Lower lobe of right lung (tissue), 2 donors: ENCODE measurements at regions not wholly inside any gene's neighbourhood (a gene's known extent, or its start where the extent isn't known, plus 50 kb on each side); places are given as distances from the start of the nearest gene placed in this dataset.

Experiments
- ATAC-seq, 2 donors: fragments of 200-7000 bp; cut with Tn5 transposase; one replicate each; pipeline ENCODE4 v1.9.1; 2020 to 2022; ENCODE audit warnings: mild to moderate bottlenecking in 2 of 2, moderate library complexity in 2 of 2
- DNase-seq: peaks from one replicate; pipeline ENCODE4 v3.0.0-alpha.2; 2020
- H3K27ac ChIP-seq: fragments of 200-600 bp; one replicate; pipeline ENCODE4 v1.8.0; 2022
- H3K27me3 ChIP-seq: fragments of 200-600 bp; one replicate; pipeline ENCODE4 v1.8.0; 2022; ENCODE audit warnings: low read depth
- H3K36me3 ChIP-seq: fragments of 200-600 bp; one replicate; pipeline ENCODE4 v1.8.0; 2022; ENCODE audit warnings: mild to moderate bottlenecking
- H3K4me1 ChIP-seq: fragments of 200-600 bp; one replicate; pipeline ENCODE4 v1.8.0; 2022
- H3K4me3 ChIP-seq: fragments of 200-600 bp; one replicate; pipeline ENCODE4 v1.8.0; 2022; ENCODE audit warnings: mild to moderate bottlenecking
- H3K9me3 ChIP-seq: fragments of 200-600 bp; one replicate; pipeline ENCODE4 v1.8.0; 2022
- CTCF ChIP-seq: fragments of 200-600 bp; IDR thresholded peaks from one replicate; pipeline ENCODE4 v1.8.0; 2022; ENCODE audit warnings: antibody characterized with exemption, mild to moderate bottlenecking
- intact Hi-C: fragments of 100-400 bp; cut with DNase I; formaldehyde crosslinking; loops from one replicate; pipeline ENCODE4 v1.11.0; 2022
- donor health status: DM: no; HTN: yes; CAD: no; lungs with severe emphysema.

DNA sequence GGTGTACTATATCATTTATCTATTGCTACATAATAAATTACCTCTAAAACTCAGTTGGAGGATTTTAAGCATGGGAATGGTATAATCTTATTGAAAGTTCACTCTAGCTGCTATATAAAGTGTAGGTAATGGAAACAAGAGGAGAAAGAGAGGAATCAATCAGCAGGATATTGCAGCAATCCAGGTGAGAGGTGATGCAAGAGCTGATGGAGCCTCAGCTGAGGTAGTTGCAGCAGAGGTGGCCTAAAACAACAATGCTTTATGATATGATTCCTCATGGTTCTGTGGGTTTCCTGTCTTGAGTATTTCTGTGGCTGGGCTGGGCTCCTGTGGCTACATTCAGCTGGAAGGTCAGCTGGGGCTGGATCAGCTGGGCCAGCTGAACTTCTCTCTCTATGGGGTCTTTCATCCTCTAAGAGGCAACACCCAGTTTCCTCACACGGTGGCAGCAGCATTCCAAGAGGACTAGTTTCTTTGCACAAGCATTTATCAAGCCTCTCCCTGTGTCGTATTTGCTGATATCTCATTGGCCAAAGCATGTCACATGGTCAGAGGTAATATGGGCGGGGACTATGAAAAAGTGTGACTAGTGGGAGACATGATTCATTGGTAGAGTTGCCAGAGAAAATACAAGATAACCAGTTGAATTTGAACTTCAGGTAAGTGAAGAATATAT lies 135.4 kb upstream of the LARGE1 start:
- H3K4me3 ChIP-seq: no peak overlapping the region
- H3K27me3 ChIP-seq: peaks cover 5% of the 10 kb centered on the region
- no peak for TF ChIP-seq CTCF
- ATAC-seq (no peak), DNase-seq (no peak)
- H3K27ac ChIP-seq: no peak overlapping the region
- no peaks in the 10 kb centered on the region for H3K4me1 ChIP-seq
- peaks cover 11% of the 10 kb centered on the region for H3K9me3 ChIP-seq
- intact Hi-C loops: no loop called here
- no peaks in the 10 kb centered on the region for H3K36me3 ChIP-seq

DNA sequence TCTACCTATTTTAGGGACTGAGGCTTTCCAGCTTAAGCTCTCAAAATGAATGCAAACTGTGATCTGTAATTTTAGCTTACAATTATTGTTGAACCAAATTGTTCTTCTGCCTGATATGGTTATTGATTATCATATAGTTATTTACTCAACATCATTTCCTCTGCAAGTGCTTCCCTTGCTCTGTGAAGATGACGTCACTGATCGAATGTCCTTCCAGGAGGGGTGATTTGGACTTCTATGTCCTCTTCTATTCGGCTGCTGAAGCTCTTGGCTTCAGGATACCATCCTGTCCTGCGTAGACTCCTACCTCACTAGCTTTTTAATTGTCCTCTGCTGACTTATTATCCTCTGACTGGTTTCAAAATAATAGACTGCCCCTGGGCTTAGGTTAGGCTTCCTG lies 137.4 kb upstream of the LARGE1 start:
- peaks cover 5% of the 10 kb centered on the region for H3K27me3 ChIP-seq
- intact Hi-C loops: no loop called here
- H3K4me3 ChIP-seq: no peak overlapping the region
- ATAC-seq (no peak), DNase-seq (no peak)
- H3K36me3 ChIP-seq: no peaks in the 10 kb centered on the region
- TF ChIP-seq CTCF: no peak
- H3K4me1 ChIP-seq: no peaks in the 10 kb centered on the region
- H3K27ac ChIP-seq: no peak overlapping the region
- peaks cover 11% of the 10 kb centered on the region for H3K9me3 ChIP-seq

- intact Hi-C loops: no loop called here
- no peak for TF ChIP-seq CTCF
- no peak for ATAC-seq
Measured at GRCh38 chr22:34064696-34065095, 144.4 kb upstream of the LARGE1 start.

GRCh38 chr22:34067031-34067430 lies 146.8 kb upstream of the LARGE1 start:
- no peaks in the 10 kb centered on the region for H3K36me3 ChIP-seq
- H3K27ac ChIP-seq: no peak overlapping the region
- no peaks in the 10 kb centered on the region for H3K9me3 ChIP-seq
- DNase-seq: no peak
- no peaks in the 10 kb centered on the region for H3K4me1 ChIP-seq
- intact Hi-C loops: no loop called here
- no peak for ATAC-seq
- TF ChIP-seq CTCF: no peak
- H3K4me3 ChIP-seq: no peak overlapping the region
- no peaks in the 10 kb centered on the region for H3K27me3 ChIP-seq

More at GRCh38 chr22:34064696-34065095, 144.4 kb upstream of the LARGE1 start:
- no peak for DNase-seq
- peaks cover 2% of the 10 kb centered on the region for H3K9me3 ChIP-seq
- no peaks in the 10 kb centered on the region for H3K36me3 ChIP-seq
- H3K27ac ChIP-seq: no peak overlapping the region
- no peaks in the 10 kb centered on the region for H3K4me1 ChIP-seq
- no peaks in the 10 kb centered on the region for H3K27me3 ChIP-seq
- H3K4me3 ChIP-seq: no peak overlapping the region

GRCh38 chr22:34068001-34068400 lies 147.7 kb upstream of the LARGE1 start:
- Histone ChIP-seq H3K27me3 (no peaks in the 10 kb centered on the region), H3K4me3 (no peak overlapping the region), H3K36me3 (no peaks in the 10 kb centered on the region), H3K4me1 (no peaks in the 10 kb centered on the region), H3K9me3 (no peaks in the 10 kb centered on the region), H3K27ac (no peak overlapping the region)
- intact Hi-C loops: no loop called here
- TF ChIP-seq CTCF: no peak
- ATAC-seq: no peak
- no peak for DNase-seq
